ENCODE measurements at regions not wholly inside any gene's neighbourhood (a gene's known extent, or its start where the extent isn't known, plus 50 kb on each side); places are given as distances from the start of the nearest gene placed in this dataset.

GRCh38 chr20:40612837-40613236, 76.2 kb downstream of the MAFB start:
- no peak for TF ChIP-seq POLR2A (IDR thresholded peaks at IDR 0.05)
- no peak for TF ChIP-seq CTCF (IDR thresholded peaks at IDR 0.05)
- no peaks in the 10 kb centered on the region for H3K9me3 ChIP-seq
- intact Hi-C loops (cut with DNase I), result no loop called here
- no peaks in the 10 kb centered on the region for H3K4me1 ChIP-seq
- no peaks in the 10 kb centered on the region for H3K27me3 ChIP-seq
- no peaks in the 10 kb centered on the region for H3K36me3 ChIP-seq (replicated peaks in 1 of 2; ENCODE audit: insufficient read depth in 1 of 2, low read depth in 2 of 2)
- H3K4me3 ChIP-seq, result no peak overlapping the region
- ATAC-seq (no peak), DNase-seq (no peak)
- no peak overlapping the region for H3K27ac ChIP-seq

- DNase-seq (no peak), ATAC-seq (no peak)
- Histone ChIP-seq H3K27me3 (no peaks in the 10 kb centered on the region), H3K36me3 (replicated peaks in 1 of 2; ENCODE audit: insufficient read depth in 1 of 2, low read depth in 2 of 2) (no peaks in the 10 kb centered on the region), H3K4me3 (no peak overlapping the region), H3K27ac (no peak overlapping the region), H3K9me3 (no peaks in the 10 kb centered on the region), H3K4me1 (no peaks in the 10 kb centered on the region)
- TF ChIP-seq POLR2A (IDR thresholded peaks at IDR 0.05) (no peak), CTCF (IDR thresholded peaks at IDR 0.05) (no peak)
- 89 to 92% methylated on average over 4 of the region's 4 CpGs for WGBS, 2 donors
- intact Hi-C loops (cut with DNase I), result no loop called here
Observed at GRCh38 chr20:40612247-40612646, 76.8 kb downstream of the MAFB start.

DNA sequence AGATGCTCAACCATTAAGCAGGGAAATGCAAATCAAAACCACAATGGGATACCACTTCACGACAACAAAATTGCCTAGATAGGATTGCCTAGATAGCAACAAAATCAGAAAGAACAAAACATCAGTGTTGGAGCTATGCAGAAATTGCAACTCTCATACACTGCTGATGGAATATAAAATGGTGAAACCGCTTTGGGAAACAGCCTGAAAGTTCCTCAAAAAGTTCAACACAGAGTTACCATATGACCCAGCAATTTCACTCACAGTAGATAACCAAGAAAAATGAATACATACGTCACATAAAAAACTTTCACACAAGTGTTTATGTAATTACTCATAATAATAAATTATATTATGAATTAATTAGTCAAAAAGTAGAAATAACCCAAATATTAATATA, 78.3 kb downstream of the MAFB start:
- DNase-seq, result no peak
- Histone ChIP-seq H3K4me3 (no peak overlapping the region), H3K4me1 (no peaks in the 10 kb centered on the region), H3K27me3 (no peaks in the 10 kb centered on the region), H3K9me3 (no peaks in the 10 kb centered on the region), H3K27ac (no peak overlapping the region), H3K36me3 (replicated peaks in 1 of 2; ENCODE audit: insufficient read depth in 1 of 2, low read depth in 2 of 2) (no peaks in the 10 kb centered on the region)
- WGBS, 2 donors, result 71 to 74% methylated on average over 3 of the region's 3 CpGs
- no peak for TF ChIP-seq POLR2A (IDR thresholded peaks at IDR 0.05)
- ATAC-seq, result no peak
- intact Hi-C loops (cut with DNase I), result no loop called here

DNA sequence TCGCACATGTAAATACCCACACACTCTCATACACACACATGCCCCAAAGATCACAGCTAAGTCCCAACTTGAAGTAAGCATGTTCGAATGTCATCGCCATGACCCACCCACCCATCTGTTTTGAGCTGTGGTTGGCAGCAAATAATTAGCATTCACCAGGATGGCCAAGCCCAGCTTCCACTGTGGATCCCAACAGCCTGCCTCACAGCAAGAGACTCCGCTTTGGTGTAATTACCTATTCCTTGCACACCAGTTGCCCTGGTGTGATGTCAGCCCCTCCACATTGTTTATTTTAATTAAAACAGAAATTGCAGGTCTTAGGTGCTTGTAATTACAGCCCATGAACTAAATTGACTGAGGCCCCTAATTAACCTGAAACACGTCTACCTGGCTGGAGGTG, 81.1 kb downstream of the MAFB start:
- no peaks in the 10 kb centered on the region for H3K4me1 ChIP-seq
- H3K27ac ChIP-seq, result no peak overlapping the region
- H3K36me3 ChIP-seq (replicated peaks in 1 of 2; ENCODE audit: insufficient read depth in 1 of 2, low read depth in 2 of 2), result no peaks in the 10 kb centered on the region
- no peaks in the 10 kb centered on the region for H3K27me3 ChIP-seq
- 90 to 91% methylated on average over 5 of the region's 5 CpGs for WGBS, 2 donors
- no peaks in the 10 kb centered on the region for H3K9me3 ChIP-seq
- no peak overlapping the region for H3K4me3 ChIP-seq
- intact Hi-C loops (cut with DNase I), result no loop called here
- DNase-seq (no peak), ATAC-seq (no peak)
- TF ChIP-seq CTCF (IDR thresholded peaks at IDR 0.05) (no peak), POLR2A (IDR thresholded peaks at IDR 0.05) (no peak)

GRCh38 chr20:40606660-40607059, 82.4 kb downstream of the MAFB start:
- H3K4me3 ChIP-seq, result no peak overlapping the region
- no peak for TF ChIP-seq POLR2A (IDR thresholded peaks at IDR 0.05)
- H3K4me1 ChIP-seq, result no peaks in the 10 kb centered on the region
- no peaks in the 10 kb centered on the region for H3K27me3 ChIP-seq
- intact Hi-C loops (cut with DNase I), result no loop called here
- H3K36me3 ChIP-seq (replicated peaks in 1 of 2; ENCODE audit: insufficient read depth in 1 of 2, low read depth in 2 of 2), result no peaks in the 10 kb centered on the region
- DNase-seq (no peak), ATAC-seq (no peak)
- 21% methylated on average over 2 of the region's 2 CpGs for WGBS, 2 donors
- no peak overlapping the region for H3K27ac ChIP-seq
- H3K9me3 ChIP-seq, result no peaks in the 10 kb centered on the region

GRCh38 chr20:40606237-40606636, 82.8 kb downstream of the MAFB start:
- Histone ChIP-seq H3K27ac (no peak overlapping the region), H3K9me3 (no peaks in the 10 kb centered on the region), H3K36me3 (replicated peaks in 1 of 2; ENCODE audit: insufficient read depth in 1 of 2, low read depth in 2 of 2) (no peaks in the 10 kb centered on the region), H3K27me3 (no peaks in the 10 kb centered on the region), H3K4me3 (no peak overlapping the region), H3K4me1 (no peaks in the 10 kb centered on the region)
- TF ChIP-seq POLR2A (IDR thresholded peaks at IDR 0.05) (no peak), CTCF (IDR thresholded peaks at IDR 0.05) (no peak)
- intact Hi-C loops (cut with DNase I), result no loop called here
- DNase-seq (no peak), ATAC-seq (no peak)
- 69 to 74% methylated on average over 3 of the region's 3 CpGs for WGBS, 2 donors

All from body of pancreas (tissue), 4 donors.